Astrocyte of the cerebellum (primary cell): ENCODE measurements at regions not wholly inside any gene's neighbourhood (a gene's known extent, or its start where the extent isn't known, plus 50 kb on each side); places are given as distances from the start of the nearest gene placed in this dataset.

Experiments used
- DNase-seq: peaks from one replicate; pipeline ENCODE4 v3.0.0-alpha.2; 2011; ENCODE audit warnings: low read depth
- H3K4me3 ChIP-seq: 2 replicates; pipeline ENCODE4 v1.5.1; 2011; ENCODE audit warnings: mild to moderate bottlenecking, low read depth, low read length, moderate library complexity
- in situ Hi-C: cut with HindIII; loops from 2 replicates; pipeline ENCODE4 v1.10.0; 2017; ENCODE audit warnings: low sequenced_read_pairs
- TF ChIP-seq, protein P1 (sequence below): IDR thresholded peaks from 2 replicates; pipeline ENCODE4 v1.5.1; 2012; ENCODE audit warnings: low read length, low read depth, moderate library complexity, mild to moderate bottlenecking; ENCODE audit errors: missing control alignments

DNA sequence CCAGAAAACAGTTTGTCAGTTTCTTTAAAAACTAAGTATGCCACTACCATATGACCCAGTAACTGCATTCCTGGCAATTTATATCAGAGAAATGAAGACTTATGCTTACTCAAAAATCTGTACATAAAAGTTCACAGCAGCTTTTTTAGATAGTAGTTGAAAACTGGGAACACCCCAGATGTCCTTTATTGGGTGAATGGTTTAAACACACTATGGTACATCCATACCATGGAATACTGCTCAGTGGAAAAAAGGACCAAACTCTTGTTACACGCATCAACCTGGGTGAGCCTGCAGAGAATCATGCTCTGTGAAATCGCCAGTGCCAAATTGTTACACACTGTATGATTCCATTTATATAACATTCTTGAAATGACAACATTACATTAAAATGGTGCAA lies 127.6 kb upstream of the RET start:
- TF ChIP-seq, protein P1, sequence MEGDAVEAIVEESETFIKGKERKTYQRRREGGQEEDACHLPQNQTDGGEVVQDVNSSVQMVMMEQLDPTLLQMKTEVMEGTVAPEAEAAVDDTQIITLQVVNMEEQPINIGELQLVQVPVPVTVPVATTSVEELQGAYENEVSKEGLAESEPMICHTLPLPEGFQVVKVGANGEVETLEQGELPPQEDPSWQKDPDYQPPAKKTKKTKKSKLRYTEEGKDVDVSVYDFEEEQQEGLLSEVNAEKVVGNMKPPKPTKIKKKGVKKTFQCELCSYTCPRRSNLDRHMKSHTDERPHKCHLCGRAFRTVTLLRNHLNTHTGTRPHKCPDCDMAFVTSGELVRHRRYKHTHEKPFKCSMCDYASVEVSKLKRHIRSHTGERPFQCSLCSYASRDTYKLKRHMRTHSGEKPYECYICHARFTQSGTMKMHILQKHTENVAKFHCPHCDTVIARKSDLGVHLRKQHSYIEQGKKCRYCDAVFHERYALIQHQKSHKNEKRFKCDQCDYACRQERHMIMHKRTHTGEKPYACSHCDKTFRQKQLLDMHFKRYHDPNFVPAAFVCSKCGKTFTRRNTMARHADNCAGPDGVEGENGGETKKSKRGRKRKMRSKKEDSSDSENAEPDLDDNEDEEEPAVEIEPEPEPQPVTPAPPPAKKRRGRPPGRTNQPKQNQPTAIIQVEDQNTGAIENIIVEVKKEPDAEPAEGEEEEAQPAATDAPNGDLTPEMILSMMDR, result no peak
- in situ Hi-C loops, result no loop called here
- DNase-seq, result no peak
- no peak overlapping the region for H3K4me3 ChIP-seq

DNA sequence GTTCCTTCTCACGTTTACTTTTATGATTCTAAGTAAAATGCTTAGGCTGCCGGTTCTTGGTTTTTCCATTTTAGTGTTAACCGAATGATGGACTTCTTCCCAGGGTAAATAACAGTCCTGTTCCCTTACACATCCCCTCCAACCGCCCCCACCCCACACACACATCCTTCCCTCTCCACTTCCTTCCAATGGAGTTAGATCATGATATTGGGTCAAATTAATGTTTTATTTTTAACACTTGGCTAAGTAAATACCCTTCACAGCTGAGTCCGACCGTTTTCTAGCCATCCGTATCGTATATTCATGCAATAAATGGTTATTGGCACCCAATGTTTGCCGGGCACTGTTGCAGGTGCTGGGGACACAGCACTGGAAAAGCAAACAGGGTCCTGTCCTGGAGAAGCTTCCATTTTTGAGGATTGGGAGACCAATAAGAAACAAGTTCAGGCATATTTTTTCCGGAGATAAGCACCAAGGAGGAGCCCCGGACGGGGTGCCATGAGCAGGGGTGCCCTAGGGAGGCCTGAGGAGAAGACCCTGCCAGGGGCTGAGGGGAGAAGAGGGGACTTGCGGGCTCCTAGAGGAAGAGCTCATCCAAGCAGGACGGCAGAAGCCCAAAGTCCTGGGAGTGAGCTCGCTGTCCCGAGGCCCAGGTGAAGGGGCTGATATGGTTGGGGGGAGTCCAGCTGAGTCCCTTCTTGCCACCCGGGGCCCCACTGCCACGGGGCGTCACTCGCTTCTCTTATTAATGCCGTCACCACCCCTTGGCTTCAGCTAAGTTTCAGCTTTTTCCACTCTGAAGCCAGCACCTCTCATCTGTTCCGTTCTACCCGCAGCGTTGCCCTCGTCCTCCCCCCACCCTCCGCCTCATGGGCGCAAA lies 126.0 kb upstream of the RET start:
- no peak for DNase-seq
- H3K4me3 ChIP-seq, result no peak overlapping the region
- in situ Hi-C loops, result loop anchor here (10.0 kb wide), 1 partner anchor 54 kb away; no protein-coding TSS in a partner anchor
- TF ChIP-seq, protein P1, result no peak

DNA sequence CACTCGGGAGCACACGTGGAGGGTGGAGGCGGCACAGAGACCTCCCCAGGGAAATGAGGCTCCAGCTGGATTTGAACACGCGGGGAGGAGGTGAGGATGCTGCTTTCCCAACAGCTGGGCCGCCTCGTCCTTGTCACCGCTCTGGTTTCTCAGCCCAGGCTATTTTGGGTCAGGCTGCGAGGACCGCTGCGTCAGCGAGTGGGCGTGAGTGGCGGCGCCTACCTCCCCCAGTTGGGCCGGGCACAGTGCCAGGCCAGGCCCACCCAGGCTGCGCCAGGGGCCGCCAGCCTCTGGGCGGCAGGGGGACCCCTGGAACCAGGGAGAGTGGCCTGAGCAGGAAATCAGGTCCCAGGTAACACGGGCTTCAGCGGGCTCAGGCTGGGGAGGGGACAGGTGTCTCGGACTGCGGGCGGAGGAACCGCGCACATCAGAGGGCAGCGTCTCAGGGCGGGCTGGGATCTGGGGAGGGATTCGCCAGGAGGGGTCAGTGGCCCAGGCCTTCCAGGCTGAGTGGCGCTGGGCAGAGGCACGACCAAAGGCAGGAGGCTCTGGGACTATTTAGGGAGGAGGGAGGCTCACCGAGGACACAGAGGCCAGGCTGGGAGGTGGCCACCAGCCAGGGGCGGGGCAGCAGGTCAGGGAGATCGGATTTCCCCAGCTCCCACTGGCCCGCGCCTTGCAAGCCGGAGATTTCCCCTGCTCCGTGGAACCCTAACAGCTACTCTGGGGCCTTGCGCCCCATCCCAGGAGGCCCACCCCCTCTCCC lies 125.2 kb upstream of the RET start:
- no peak for DNase-seq
- TF ChIP-seq, protein P1, result no peak
- no peak overlapping the region for H3K4me3 ChIP-seq
- in situ Hi-C loops, result loop anchor here (10.0 kb wide), 1 partner anchor 53 kb away; no protein-coding TSS in a partner anchor

DNA sequence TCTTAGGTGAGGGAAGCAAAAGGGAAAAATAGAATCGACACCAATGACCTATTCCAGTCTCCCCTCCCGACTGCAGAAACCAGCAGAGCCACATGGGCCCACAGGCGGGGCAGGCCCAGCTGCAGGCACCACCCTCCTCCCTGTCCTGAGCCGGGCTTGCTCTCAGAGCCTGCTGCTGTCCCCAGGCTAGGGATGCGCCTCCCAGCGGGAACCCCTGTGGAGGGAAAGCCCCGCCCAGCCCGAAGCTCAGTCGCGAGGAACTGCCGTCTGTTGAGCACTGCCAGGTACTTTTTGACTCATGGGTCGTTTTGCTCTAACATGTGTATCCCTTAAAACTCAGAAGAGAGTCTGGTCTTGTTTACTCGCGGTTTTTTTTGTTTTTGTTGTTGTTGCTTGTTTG lies 124.5 kb upstream of the RET start:
- in situ Hi-C loops, result loop anchor here (10.0 kb wide), 1 partner anchor 52 kb away; no protein-coding TSS in a partner anchor
- H3K4me3 ChIP-seq, result no peak overlapping the region
- TF ChIP-seq, protein P1, result no peak
- no peak for DNase-seq

DNA sequence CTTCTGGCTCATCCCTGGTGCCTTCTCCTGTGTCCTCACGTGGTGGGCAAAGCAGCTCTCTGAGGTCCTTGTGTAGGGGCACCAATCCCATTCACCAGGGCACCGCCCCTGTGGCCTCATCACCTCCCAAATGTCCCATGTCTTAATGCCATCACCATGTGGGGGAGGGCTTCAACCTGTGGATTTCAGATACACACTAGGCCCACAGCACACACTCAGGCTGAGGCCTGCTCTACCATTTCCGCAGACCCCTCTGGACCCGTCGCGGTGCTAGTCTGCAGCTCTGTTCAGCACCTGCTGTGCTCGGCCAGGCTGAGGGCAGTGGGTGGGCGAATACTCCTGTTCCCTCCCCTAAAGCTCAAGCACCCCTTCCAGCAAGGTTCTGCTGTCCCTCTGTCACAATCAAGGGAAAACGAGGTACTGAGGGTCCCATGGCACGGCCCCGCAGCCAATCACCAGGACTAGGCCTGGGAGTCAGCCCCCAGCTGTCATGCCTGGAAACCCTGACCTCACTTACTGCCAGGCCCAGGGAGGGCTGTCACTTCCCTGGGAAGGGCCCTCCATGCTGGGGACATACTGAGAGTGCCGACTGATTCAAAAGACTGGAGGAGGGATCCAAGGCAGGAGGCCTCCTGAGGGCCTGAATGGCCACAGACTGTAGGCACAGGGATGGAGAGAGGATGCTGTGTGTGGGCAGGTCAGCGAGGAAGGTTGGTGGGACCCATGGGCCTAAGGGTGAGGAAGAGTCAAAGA lies 123.8 kb upstream of the RET start:
- TF ChIP-seq, protein P1, result no peak
- DNase-seq, result no peak

More for the DNA sequence above, 123.8 kb upstream of the RET start:
- in situ Hi-C loops, result loop anchor here (10.0 kb wide), 1 partner anchor 52 kb away; no protein-coding TSS in a partner anchor
- no peak overlapping the region for H3K4me3 ChIP-seq
